WI38 (cell line): ENCODE measurements at regions not wholly inside any gene's neighbourhood (a gene's known extent, or its start where the extent isn't known, plus 50 kb on each side); places are given as distances from the start of the nearest gene placed in this dataset.

Experiments used
- H3K4me3 ChIP-seq: 2 replicates; pipeline ENCODE4 v1.5.1; 2011; ENCODE audit warnings: low read depth, mild to moderate bottlenecking, control low read depth, low read length
- TF ChIP-seq, protein P1 (sequence below): IDR thresholded peaks from 2 replicates; pipeline ENCODE4 v1.5.1; 2012; ENCODE audit warnings: low read depth, mild to moderate bottlenecking, control low read depth, low read length

DNA sequence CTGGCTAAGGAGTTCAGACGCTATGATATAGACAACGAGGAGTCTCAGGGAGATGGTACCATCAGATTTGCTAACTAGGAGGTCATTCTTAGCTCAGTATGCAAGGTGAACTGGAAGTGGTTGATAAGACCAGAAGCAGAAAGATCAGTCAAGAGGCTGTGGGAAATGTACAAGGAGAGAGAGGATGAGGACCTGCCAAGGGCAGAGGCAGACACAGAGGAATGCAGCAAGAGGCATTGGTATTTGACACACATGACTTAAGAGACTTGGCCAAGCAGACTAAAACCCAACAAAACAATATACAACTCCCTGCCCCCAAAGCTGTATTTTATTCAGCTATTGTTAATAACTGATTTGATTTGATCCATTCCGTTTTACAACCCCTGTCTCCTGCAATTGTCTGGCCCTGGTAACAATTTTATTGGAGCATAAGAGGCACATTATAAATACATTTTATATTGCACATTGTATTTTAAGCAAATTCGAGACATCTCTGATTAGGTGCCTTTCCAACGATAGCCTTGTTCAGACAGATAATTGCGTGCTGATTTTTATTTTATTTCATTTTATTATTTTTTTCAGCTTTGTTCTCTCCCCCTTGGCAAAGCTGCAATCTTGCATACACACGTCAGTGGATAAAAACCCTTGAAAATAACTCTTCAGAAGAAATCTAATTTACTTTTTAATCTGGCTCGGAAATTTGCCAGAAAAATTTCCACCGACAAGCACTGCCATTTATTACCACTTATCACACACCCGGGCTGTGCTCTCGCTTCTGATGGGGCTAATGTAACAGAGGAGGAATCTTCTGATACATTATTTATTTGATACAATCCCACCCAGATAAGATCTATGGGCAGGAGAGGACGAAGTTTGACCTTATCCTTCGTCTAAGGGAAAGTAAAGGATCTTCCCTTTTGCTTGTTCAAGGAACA is 237.8 kb downstream of the NXPE2 start:
- H3K4me3 ChIP-seq = no peak overlapping the region
- TF ChIP-seq, protein P1, sequence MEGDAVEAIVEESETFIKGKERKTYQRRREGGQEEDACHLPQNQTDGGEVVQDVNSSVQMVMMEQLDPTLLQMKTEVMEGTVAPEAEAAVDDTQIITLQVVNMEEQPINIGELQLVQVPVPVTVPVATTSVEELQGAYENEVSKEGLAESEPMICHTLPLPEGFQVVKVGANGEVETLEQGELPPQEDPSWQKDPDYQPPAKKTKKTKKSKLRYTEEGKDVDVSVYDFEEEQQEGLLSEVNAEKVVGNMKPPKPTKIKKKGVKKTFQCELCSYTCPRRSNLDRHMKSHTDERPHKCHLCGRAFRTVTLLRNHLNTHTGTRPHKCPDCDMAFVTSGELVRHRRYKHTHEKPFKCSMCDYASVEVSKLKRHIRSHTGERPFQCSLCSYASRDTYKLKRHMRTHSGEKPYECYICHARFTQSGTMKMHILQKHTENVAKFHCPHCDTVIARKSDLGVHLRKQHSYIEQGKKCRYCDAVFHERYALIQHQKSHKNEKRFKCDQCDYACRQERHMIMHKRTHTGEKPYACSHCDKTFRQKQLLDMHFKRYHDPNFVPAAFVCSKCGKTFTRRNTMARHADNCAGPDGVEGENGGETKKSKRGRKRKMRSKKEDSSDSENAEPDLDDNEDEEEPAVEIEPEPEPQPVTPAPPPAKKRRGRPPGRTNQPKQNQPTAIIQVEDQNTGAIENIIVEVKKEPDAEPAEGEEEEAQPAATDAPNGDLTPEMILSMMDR = no peak

DNA sequence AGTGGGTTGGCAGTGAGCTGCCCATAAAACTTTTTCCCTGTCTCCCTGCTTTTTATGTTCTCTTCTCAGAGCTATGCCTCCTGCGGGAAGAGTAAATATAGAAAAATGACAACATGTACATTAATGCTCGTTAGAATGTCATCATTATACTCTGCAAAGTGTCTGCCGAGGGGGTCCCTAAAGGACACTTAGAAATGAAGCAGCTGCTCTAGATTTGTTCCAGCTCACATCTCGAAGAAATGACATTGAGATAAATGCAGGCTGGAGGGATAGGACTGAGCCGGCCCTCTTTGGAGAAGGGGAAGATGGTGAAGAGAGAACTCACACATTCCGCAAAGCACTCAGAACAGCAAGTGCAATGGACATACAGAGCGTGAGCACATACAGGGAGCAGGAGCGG is 240.0 kb downstream of the NXPE2 start:
- TF ChIP-seq, protein P1 = no peak
- no peak overlapping the region for H3K4me3 ChIP-seq

GRCh38 chr11:114921697-114922096 is 243.4 kb downstream of the NXPE2 start:
- H3K4me3 ChIP-seq = no peak overlapping the region
- TF ChIP-seq, protein P1 = no peak

DNA sequence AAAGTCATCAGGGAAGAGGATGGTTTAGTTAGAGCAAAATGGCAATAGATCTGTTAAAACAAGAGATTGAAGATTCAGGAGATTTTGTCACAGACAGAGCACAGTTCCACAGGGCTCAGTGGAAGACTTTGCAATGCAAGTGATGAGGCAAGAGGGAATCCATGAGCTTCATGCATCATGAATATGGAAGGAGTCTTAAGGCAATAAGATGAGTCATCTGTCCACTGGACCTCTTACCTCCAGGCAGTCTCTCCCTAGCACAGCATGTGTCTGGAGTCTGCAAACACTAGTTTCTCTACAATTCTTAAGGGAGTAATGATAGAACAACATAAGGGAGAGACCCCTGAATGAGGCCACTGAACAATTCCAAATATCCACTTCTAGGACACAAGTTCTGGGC is 245.7 kb downstream of the NXPE2 start:
- H3K4me3 ChIP-seq = no peak overlapping the region
- TF ChIP-seq, protein P1 = no peak

DNA sequence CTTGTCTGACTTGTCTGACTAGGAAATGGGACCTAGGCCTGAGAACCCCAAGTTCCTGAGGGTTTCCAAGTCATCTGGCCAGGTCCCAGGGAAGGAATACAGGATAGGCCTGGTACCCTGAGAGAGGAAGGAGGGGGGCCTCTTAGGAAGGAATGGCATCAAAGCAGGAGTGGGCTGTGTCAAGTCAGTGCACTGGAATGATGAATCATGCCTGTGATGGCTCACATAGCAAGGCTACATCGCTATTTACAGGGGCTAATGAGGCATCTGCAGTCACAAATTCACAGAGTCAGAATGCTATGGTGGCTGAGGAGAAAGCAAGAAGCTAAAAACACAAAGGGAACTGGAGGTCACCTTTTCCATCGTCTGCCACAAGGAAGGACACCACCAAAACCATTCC is 247.3 kb downstream of the NXPE2 start:
- H3K4me3 ChIP-seq = no peak overlapping the region
- TF ChIP-seq, protein P1 = no peak

- TF ChIP-seq, protein P1 = no peak
- no peak overlapping the region for H3K4me3 ChIP-seq
Measured at GRCh38 chr11:114928260-114928870, 250.0 kb downstream of the NXPE2 start.
